Neural cell (in vitro differentiated cells): ENCODE measurements at regions not wholly inside any gene's neighbourhood (a gene's known extent, or its start where the extent isn't known, plus 50 kb on each side); places are given as distances from the start of the nearest gene placed in this dataset.

Source experiments
- H2AFZ ChIP-seq: fragments of 200-600, 300-800 bp; sonication (generic), shearing (Covaris generic); 2 replicates; pipeline ENCODE4 v1.6.0; 2014; ENCODE audit warnings: low read depth, mild to moderate bottlenecking, antibody characterized with exemption, low read length, moderate library complexity
- H3F3A ChIP-seq: fragments of 200-600 bp; shearing (Covaris generic); 2 replicates; pipeline ENCODE4 v1.6.1; 2016; ENCODE audit warnings: mild to moderate bottlenecking, moderate library complexity, mixed read lengths, antibody characterized with exemption, low read length; ENCODE audit not compliant: insufficient read depth, poor library complexity, severe bottlenecking
- H3K27ac ChIP-seq: fragments of 200-600, 300-800 bp; sonication (generic), shearing (Covaris generic); 2 replicates; pipeline ENCODE4 v1.5.1; 2014; ENCODE audit warnings: mild to moderate bottlenecking, low read length, moderate library complexity
- H3K27me3 ChIP-seq: fragments of 300-800, 200-600 bp; sonication (generic), shearing (Covaris generic); 2 replicates; pipeline ENCODE4 v1.6.0; 2014; ENCODE audit warnings: mild to moderate bottlenecking, low read depth, low read length, moderate library complexity; ENCODE audit not compliant: insufficient read depth
- H3K36me3 ChIP-seq: fragments of 300-800, 200-600 bp; sonication (generic), shearing (Covaris generic); 2 replicates; pipeline ENCODE4 v1.5.1; 2014; ENCODE audit warnings: mild to moderate bottlenecking, antibody characterized with exemption, low read length, moderate library complexity; ENCODE audit not compliant: insufficient read depth
- H3K4me2 ChIP-seq: fragments of 300-800, 200-600 bp; sonication (generic), shearing (Covaris generic); 2 replicates; pipeline ENCODE4 v1.6.0; 2014; ENCODE audit warnings: mild to moderate bottlenecking, low read length
- H3K4me3 ChIP-seq: fragments of 300-800, 200-600 bp; sonication (generic), shearing (Covaris generic); 2 replicates; pipeline ENCODE4 v1.5.1; 2014; ENCODE audit warnings: mild to moderate bottlenecking, low read length, moderate library complexity
- H3K79me2 ChIP-seq: fragments of 200-600 bp; shearing (Covaris generic); replicated peaks from 2 replicates; pipeline ENCODE4 v1.6.0; 2014; ENCODE audit warnings: mild to moderate bottlenecking, low read length, moderate library complexity; ENCODE audit not compliant: insufficient read depth
- H3K9ac ChIP-seq: fragments of 300-800, 200-600 bp; sonication (generic), shearing (Covaris generic); 2 replicates; pipeline ENCODE4 v1.6.1; 2016; ENCODE audit warnings: mild to moderate bottlenecking, low read length, mixed read lengths
- H3K9me2 ChIP-seq: fragments of 200-600 bp; shearing (Covaris generic); 2 replicates; pipeline ENCODE4 v1.6.1; 2016; ENCODE audit warnings: mild to moderate bottlenecking, low read length, mixed read lengths; ENCODE audit not compliant: insufficient read depth
- H3K9me3 ChIP-seq: fragments of 200-600, 300-800 bp; sonication (generic), shearing (Covaris generic); 2 replicates; pipeline ENCODE4 v1.6.1; 2016; ENCODE audit warnings: mild to moderate bottlenecking, mixed run types, low read length, moderate library complexity, mixed read lengths
- H4K20me1 ChIP-seq: fragments of 200-600 bp; shearing (Covaris generic); 2 replicates; pipeline ENCODE4 v1.6.1; 2016; ENCODE audit warnings: mild to moderate bottlenecking, mixed run types; ENCODE audit not compliant: insufficient read depth
- CTCF ChIP-seq: fragments of 450-650 bp; IDR thresholded peaks from 2 replicates; pipeline ENCODE4 v1.5.1; 2014; ENCODE audit warnings: antibody characterized with exemption, mild to moderate bottlenecking, moderate library complexity; ENCODE audit not compliant: poor library complexity, severe bottlenecking
- EP300 ChIP-seq: fragments of 450-650 bp; conservative IDR thresholded peaks from 2 replicates; pipeline ENCODE4 v1.6.1; 2014; ENCODE audit warnings: antibody characterized with exemption, mild to moderate bottlenecking, moderate library complexity; ENCODE audit not compliant: poor library complexity, severe bottlenecking
- EZH2 ChIP-seq: fragments of 200-600, 300-800 bp; shearing (Covaris generic), sonication (generic); IDR thresholded peaks from 2 replicates; pipeline ENCODE4 v1.6.1; 2014; ENCODE audit warnings: antibody characterized with exemption, low read length, borderline replicate concordance, mild to moderate bottlenecking; ENCODE audit not compliant: insufficient read depth, poor library complexity, severe bottlenecking
- MXI1 ChIP-seq: fragments of 450-650 bp; conservative IDR thresholded peaks from 2 replicates; pipeline ENCODE4 v1.6.1; 2014; ENCODE audit warnings: antibody characterized with exemption, mild to moderate bottlenecking; ENCODE audit not compliant: poor library complexity, severe bottlenecking
- POLR2AphosphoS5 ChIP-seq: IDR thresholded peaks from 2 replicates; pipeline ENCODE4 v1.6.1; 2012
- RAD21 ChIP-seq: fragments of 450-650 bp; conservative IDR thresholded peaks from 2 replicates; pipeline ENCODE4 v1.6.1; 2014; ENCODE audit warnings: antibody characterized with exemption, mild to moderate bottlenecking, moderate library complexity
- SMC3 ChIP-seq: fragments of 450-650 bp; conservative IDR thresholded peaks from 2 replicates; pipeline ENCODE4 v1.6.1; 2014; ENCODE audit warnings: antibody characterized with exemption, mild to moderate bottlenecking, moderate library complexity; ENCODE audit not compliant: poor library complexity
- TAF1 ChIP-seq: IDR thresholded peaks from 2 replicates; pipeline ENCODE4 v1.6.1; 2012; ENCODE audit warnings: low read depth
- TF ChIP-seq, protein P1 (sequence below): IDR thresholded peaks from 2 replicates; pipeline ENCODE4 v1.6.1; 2012; ENCODE audit warnings: borderline replicate concordance

DNA sequence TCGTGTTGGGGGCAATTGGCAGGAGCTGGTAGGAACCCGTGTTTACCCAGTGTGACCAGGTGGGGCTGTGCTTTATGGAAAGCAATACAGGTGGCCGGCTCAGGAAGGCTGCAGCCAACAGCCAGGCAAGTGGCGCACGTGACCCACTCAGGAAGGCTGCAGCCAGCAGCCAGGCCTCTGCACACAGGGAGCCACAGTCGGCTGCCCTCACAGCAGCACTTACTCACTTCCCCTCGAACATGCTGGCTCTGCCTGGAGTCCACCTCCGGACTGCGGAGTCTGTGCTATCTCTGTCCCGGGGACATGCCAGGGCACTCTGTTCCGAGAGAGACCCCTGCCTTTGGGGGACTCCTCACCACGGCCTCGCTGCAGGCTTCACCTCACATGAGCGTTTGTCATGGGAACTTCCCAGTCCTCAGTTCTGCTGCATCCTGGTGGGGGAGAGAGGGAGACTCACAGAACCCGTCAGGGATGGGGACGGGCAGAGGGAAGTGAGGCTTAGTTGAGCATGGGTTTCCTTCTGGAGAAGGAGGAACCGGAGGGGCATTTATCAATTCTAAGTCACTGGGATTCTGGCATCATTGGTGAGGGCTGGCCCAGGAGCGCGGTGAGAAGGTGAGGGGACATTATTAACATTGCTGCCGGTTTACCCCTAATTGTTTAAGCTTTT, 76.8 kb downstream of the TTLL2 start:
- no peaks in the 10 kb centered on the region for H3K9me3 ChIP-seq
- H3K9me2 ChIP-seq = no peaks in the 10 kb centered on the region
- no peaks in the 10 kb centered on the region for H3K27me3 ChIP-seq
- no peak overlapping the region for H3K4me3 ChIP-seq
- no peaks in the 10 kb centered on the region for H4K20me1 ChIP-seq
- H2AFZ ChIP-seq = no peak overlapping the region
- H3K27ac ChIP-seq = no peak overlapping the region
- H3K9ac ChIP-seq = no peak overlapping the region
- no peaks in the 10 kb centered on the region for H3K79me2 ChIP-seq
- no peaks in the 10 kb centered on the region for H3K36me3 ChIP-seq
- TF ChIP-seq MXI1 = no peak
- TF ChIP-seq SMC3 = no peak
- no peak for TF ChIP-seq CTCF
- no peak for TF ChIP-seq EZH2
- TF ChIP-seq TAF1 = no peak
- TF ChIP-seq, protein P1, sequence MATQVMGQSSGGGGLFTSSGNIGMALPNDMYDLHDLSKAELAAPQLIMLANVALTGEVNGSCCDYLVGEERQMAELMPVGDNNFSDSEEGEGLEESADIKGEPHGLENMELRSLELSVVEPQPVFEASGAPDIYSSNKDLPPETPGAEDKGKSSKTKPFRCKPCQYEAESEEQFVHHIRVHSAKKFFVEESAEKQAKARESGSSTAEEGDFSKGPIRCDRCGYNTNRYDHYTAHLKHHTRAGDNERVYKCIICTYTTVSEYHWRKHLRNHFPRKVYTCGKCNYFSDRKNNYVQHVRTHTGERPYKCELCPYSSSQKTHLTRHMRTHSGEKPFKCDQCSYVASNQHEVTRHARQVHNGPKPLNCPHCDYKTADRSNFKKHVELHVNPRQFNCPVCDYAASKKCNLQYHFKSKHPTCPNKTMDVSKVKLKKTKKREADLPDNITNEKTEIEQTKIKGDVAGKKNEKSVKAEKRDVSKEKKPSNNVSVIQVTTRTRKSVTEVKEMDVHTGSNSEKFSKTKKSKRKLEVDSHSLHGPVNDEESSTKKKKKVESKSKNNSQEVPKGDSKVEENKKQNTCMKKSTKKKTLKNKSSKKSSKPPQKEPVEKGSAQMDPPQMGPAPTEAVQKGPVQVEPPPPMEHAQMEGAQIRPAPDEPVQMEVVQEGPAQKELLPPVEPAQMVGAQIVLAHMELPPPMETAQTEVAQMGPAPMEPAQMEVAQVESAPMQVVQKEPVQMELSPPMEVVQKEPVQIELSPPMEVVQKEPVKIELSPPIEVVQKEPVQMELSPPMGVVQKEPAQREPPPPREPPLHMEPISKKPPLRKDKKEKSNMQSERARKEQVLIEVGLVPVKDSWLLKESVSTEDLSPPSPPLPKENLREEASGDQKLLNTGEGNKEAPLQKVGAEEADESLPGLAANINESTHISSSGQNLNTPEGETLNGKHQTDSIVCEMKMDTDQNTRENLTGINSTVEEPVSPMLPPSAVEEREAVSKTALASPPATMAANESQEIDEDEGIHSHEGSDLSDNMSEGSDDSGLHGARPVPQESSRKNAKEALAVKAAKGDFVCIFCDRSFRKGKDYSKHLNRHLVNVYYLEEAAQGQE = no peak
- no peak for TF ChIP-seq RAD21
- TF ChIP-seq POLR2AphosphoS5 = no peak
- TF ChIP-seq EP300 = no peak
- no peak overlapping the region for H3K4me2 ChIP-seq
- H3F3A ChIP-seq = no peaks in the 10 kb centered on the region

GRCh38 chr6:167402195-167402686, 77.4 kb downstream of the TTLL2 start:
- H3K4me2 ChIP-seq = no peak overlapping the region
- TF ChIP-seq EP300 = no peak
- TF ChIP-seq MXI1 = no peak
- TF ChIP-seq EZH2 = no peak
- TF ChIP-seq TAF1 = no peak
- TF ChIP-seq, protein P1 = no peak
- TF ChIP-seq RAD21 = no peak
- no peak for TF ChIP-seq CTCF
- no peak for TF ChIP-seq SMC3
- TF ChIP-seq POLR2AphosphoS5 = no peak
- H3K4me3 ChIP-seq = no peak overlapping the region
- no peak overlapping the region for H3K9ac ChIP-seq
- H3K27me3 ChIP-seq = no peaks in the 10 kb centered on the region
- H3K27ac ChIP-seq = no peak overlapping the region
- no peaks in the 10 kb centered on the region for H3F3A ChIP-seq
- H3K9me2 ChIP-seq = no peaks in the 10 kb centered on the region
- H3K79me2 ChIP-seq = no peaks in the 10 kb centered on the region
- H3K36me3 ChIP-seq = no peaks in the 10 kb centered on the region
- H2AFZ ChIP-seq = no peak overlapping the region
- H3K9me3 ChIP-seq = no peaks in the 10 kb centered on the region
- H4K20me1 ChIP-seq = no peaks in the 10 kb centered on the region
